OCI-LY3 (cell line): ENCODE measurements at regions not wholly inside any gene's neighbourhood (a gene's known extent, or its start where the extent isn't known, plus 50 kb on each side); places are given as distances from the start of the nearest gene placed in this dataset.

Source experiments
- H2AFZ ChIP-seq: fragments of 200-600, 300-600 bp; shearing (Covaris generic); 2 replicates; pipeline ENCODE4 v1.6.0; 2014; ENCODE audit warnings: antibody characterized with exemption, low read depth, low read length
- H3K27ac ChIP-seq: fragments of 200-600, 300-600 bp; sonication (generic); 2 replicates; pipeline ENCODE4 v1.5.1; 2014; ENCODE audit warnings: mild to moderate bottlenecking, low read length, moderate library complexity, mixed read lengths
- H3K27me3 ChIP-seq: fragments of 200-600, 300-600 bp; sonication (generic); 2 replicates; pipeline ENCODE4 v1.6.1; 2014; ENCODE audit warnings: low read depth, low read length, mixed read lengths
- H3K36me3 ChIP-seq: fragments of 200-600, 300-600 bp; sonication (generic); replicated peaks from 2 replicates; pipeline ENCODE3; 2014; ENCODE audit warnings: low read depth, low read length, mixed read lengths
- H3K4me1 ChIP-seq: fragments of 300-600, 200-600 bp; sonication (generic); 2 replicates; pipeline ENCODE4 v1.6.1; 2014; ENCODE audit warnings: low read length, mixed read lengths
- H3K4me2 ChIP-seq: fragments of 200-600, 300-600 bp; sonication (generic); 2 replicates; pipeline ENCODE4 v1.6.1; 2014; ENCODE audit warnings: low read length, mixed read lengths
- H3K4me3 ChIP-seq: fragments of 300-600, 200-600 bp; sonication (generic); 2 replicates; pipeline ENCODE4 v1.5.1; 2014; ENCODE audit warnings: antibody characterized with exemption, mild to moderate bottlenecking, low read length, moderate library complexity
- H3K79me2 ChIP-seq: fragments of 300-600, 200-600 bp; shearing (Covaris generic); 2 replicates; pipeline ENCODE4 v1.6.1; 2014; ENCODE audit warnings: mild to moderate bottlenecking, low read length, mixed read lengths
- H3K9ac ChIP-seq: fragments of 300-600, 200-600 bp; shearing (Covaris generic); 2 replicates; pipeline ENCODE4 v1.6.0; 2014; ENCODE audit warnings: mild to moderate bottlenecking, low read length, moderate library complexity
- H3K9me3 ChIP-seq: fragments of 200-600, 300-600 bp; shearing (Covaris generic); 2 replicates; pipeline ENCODE4 v1.6.1; 2014; ENCODE audit warnings: low read length, mixed read lengths; ENCODE audit not compliant: insufficient read depth
- H4K20me1 ChIP-seq: fragments of 200-600, 300-600 bp; sonication (generic); 2 replicates; pipeline ENCODE4 v1.6.1; 2016; ENCODE audit warnings: low read length, mixed read lengths; ENCODE audit not compliant: insufficient read depth
- EZH2phosphoT487 ChIP-seq: fragments of 200-600 bp; shearing (Covaris generic); IDR thresholded peaks from 2 replicates; pipeline ENCODE4 v1.6.1; 2018; ENCODE audit warnings: antibody characterized with exemption, mixed run types, low read depth
- TF ChIP-seq, protein P1 (sequence below): fragments of 200-600, 300-600 bp; sonication (generic); IDR thresholded peaks from 2 replicates; pipeline ENCODE4 v1.5.1; 2014; ENCODE audit warnings: antibody characterized with exemption, low read length, low read depth

DNA sequence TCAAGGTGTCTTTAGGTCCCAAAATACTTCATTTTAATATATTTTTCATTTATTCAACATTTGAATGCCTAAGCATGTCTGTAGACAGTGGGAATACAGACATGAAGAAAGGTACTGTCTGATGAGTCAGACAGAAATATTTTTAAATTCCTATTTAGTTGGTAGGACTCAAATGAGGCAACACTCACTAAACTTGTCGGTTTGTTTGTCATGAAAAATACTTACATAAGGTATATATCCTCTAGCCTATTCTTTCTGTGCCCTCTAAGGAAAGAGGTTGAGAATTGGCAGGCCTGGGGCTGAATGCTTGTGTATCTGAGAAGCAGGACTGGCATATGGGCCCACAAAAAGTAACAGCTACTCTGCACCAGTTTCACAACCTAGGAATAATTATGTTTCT, 423.6 kb upstream of the MDFIC2 start:
- no peak for TF ChIP-seq EZH2phosphoT487
- TF ChIP-seq, protein P1, sequence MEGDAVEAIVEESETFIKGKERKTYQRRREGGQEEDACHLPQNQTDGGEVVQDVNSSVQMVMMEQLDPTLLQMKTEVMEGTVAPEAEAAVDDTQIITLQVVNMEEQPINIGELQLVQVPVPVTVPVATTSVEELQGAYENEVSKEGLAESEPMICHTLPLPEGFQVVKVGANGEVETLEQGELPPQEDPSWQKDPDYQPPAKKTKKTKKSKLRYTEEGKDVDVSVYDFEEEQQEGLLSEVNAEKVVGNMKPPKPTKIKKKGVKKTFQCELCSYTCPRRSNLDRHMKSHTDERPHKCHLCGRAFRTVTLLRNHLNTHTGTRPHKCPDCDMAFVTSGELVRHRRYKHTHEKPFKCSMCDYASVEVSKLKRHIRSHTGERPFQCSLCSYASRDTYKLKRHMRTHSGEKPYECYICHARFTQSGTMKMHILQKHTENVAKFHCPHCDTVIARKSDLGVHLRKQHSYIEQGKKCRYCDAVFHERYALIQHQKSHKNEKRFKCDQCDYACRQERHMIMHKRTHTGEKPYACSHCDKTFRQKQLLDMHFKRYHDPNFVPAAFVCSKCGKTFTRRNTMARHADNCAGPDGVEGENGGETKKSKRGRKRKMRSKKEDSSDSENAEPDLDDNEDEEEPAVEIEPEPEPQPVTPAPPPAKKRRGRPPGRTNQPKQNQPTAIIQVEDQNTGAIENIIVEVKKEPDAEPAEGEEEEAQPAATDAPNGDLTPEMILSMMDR, result no peak
- no peak overlapping the region for H3K4me2 ChIP-seq
- no peaks in the 10 kb centered on the region for H4K20me1 ChIP-seq
- no peaks in the 10 kb centered on the region for H3K4me1 ChIP-seq
- H3K9ac ChIP-seq, result no peak overlapping the region
- peaks cover 8% of the 10 kb centered on the region; the same call in 1 of the 2 replicates for H3K27me3 ChIP-seq
- no peak overlapping the region for H2AFZ ChIP-seq
- no peaks in the 10 kb centered on the region for H3K9me3 ChIP-seq
- no peaks in the 10 kb centered on the region for H3K36me3 ChIP-seq
- H3K27ac ChIP-seq, result no peak overlapping the region
- no peaks in the 10 kb centered on the region for H3K79me2 ChIP-seq
- H3K4me3 ChIP-seq, result no peak overlapping the region

DNA sequence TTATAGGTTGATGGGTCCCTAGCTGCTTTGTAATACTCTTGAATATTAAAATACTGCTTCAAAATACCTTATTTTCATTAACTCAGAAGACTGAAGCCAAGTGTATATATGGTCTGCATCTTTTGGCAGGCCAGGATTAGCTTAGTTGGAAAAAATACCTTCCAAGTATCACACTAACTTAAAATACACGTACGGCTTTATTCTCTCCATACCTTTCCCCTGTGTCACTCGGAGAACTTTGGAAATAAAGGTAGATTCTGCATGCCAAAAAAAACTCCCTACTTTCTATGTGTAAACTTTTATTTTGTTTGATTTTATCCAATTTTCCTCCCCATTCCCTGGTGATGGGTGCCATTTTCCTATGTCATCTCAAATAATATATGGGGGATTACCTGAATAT, 422.3 kb upstream of the MDFIC2 start:
- H4K20me1 ChIP-seq, result no peaks in the 10 kb centered on the region
- no peaks in the 10 kb centered on the region for H3K36me3 ChIP-seq
- H3K9ac ChIP-seq, result no peak overlapping the region
- no peak overlapping the region for H3K27ac ChIP-seq
- no peaks in the 10 kb centered on the region for H3K9me3 ChIP-seq
- no peak overlapping the region for H2AFZ ChIP-seq
- TF ChIP-seq, protein P1, result no peak
- no peak for TF ChIP-seq EZH2phosphoT487
- no peak overlapping the region for H3K4me3 ChIP-seq
- no peak overlapping the region for H3K4me2 ChIP-seq
- peaks cover 14% of the 10 kb centered on the region for H3K27me3 ChIP-seq
- no peaks in the 10 kb centered on the region for H3K4me1 ChIP-seq
- no peaks in the 10 kb centered on the region for H3K79me2 ChIP-seq

DNA sequence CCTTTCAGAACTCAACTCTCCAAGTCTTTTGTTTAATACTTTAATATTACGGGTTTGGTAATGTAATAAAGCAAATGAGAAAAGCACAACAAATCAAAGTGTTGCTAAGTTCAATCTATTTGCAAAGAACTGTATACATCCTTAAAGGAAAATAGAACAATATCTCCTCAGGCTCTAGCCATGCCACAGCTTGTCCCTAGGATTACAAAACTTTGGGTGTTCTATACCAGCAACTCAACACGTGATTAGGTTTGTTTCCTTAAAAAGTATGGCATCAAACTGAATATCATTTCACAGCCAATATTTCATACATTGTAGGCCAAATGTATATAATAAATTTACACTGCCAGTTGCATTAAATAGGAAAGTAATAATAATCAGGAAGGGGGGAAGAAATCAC, 418.6 kb upstream of the MDFIC2 start:
- Histone ChIP-seq H3K4me2 (no peak overlapping the region), H4K20me1 (no peaks in the 10 kb centered on the region), H3K9me3 (no peaks in the 10 kb centered on the region), H3K79me2 (no peaks in the 10 kb centered on the region), H3K9ac (no peak overlapping the region), H3K4me3 (no peak overlapping the region), H2AFZ (no peak overlapping the region), H3K27ac (no peak overlapping the region), H3K4me1 (no peaks in the 10 kb centered on the region), H3K36me3 (no peaks in the 10 kb centered on the region), H3K27me3 (peaks cover 20% of the 10 kb centered on the region)
- no peak for TF ChIP-seq EZH2phosphoT487
- TF ChIP-seq, protein P1, result no peak

DNA sequence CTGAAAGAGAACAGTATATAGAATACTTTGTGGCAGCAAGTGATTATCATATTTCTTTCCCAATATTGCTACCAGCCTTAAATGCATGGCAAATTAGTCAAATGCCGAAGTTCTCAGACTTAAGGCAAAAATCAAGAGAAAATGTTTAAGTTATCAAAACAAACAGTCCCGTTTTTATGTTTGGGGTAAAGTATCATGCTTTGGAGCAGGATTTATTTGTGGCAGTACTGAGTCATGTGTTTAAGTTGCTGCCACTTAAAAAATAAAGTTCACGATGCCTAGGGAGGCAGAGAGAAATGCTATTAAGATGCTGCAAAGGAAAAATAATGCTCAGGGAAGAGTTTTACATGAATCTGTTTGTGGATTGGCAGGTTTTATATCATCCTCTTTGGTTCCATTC, 417.4 kb upstream of the MDFIC2 start:
- no peaks in the 10 kb centered on the region for H3K4me1 ChIP-seq
- no peaks in the 10 kb centered on the region for H4K20me1 ChIP-seq
- no peaks in the 10 kb centered on the region for H3K36me3 ChIP-seq
- H2AFZ ChIP-seq, result no peak overlapping the region
- H3K9me3 ChIP-seq, result no peaks in the 10 kb centered on the region
- H3K27ac ChIP-seq, result no peak overlapping the region
- no peak overlapping the region for H3K9ac ChIP-seq
- H3K27me3 ChIP-seq, result peaks cover 20% of the 10 kb centered on the region
- H3K79me2 ChIP-seq, result no peaks in the 10 kb centered on the region
- no peak for TF ChIP-seq EZH2phosphoT487
- TF ChIP-seq, protein P1, result no peak
- no peak overlapping the region for H3K4me2 ChIP-seq
- no peak overlapping the region for H3K4me3 ChIP-seq
